PFSK-1 (cell line): ENCODE measurements at regions not wholly inside any gene's neighbourhood (a gene's known extent, or its start where the extent isn't known, plus 50 kb on each side); places are given as distances from the start of the nearest gene placed in this dataset.

Source experiments
- FOXP2 ChIP-seq: optimal IDR thresholded peaks from 2 replicates; pipeline ENCODE3; 2011; ENCODE audit warnings: borderline replicate concordance, control low read depth, inconsistent platforms; ENCODE audit not compliant: insufficient read depth; ENCODE audit errors: extremely low read length, extremely low read depth
- POLR2AphosphoS5 ChIP-seq: IDR thresholded peaks from 2 replicates; pipeline ENCODE4 v1.6.1; 2012; ENCODE audit warnings: low read depth, mild to moderate bottlenecking, control low read depth, low read length, moderate library complexity
- SIN3A ChIP-seq: IDR thresholded peaks from 2 replicates; pipeline ENCODE4 v1.6.1; 2012; ENCODE audit warnings: mild to moderate bottlenecking, low read length, moderate library complexity, borderline replicate concordance; ENCODE audit not compliant: insufficient read depth
- TAF1 ChIP-seq: IDR thresholded peaks from 2 replicates; pipeline ENCODE4 v1.6.1; 2012; ENCODE audit warnings: low read length, control low read depth, borderline replicate concordance; ENCODE audit not compliant: insufficient read depth
- TF ChIP-seq, protein P1 (sequence below), 2 experiments: IDR thresholded peaks; 2 replicates each; pipeline versions ENCODE4 v1.6.1 to v1.8.0; 2011 to 2012; ENCODE audit warnings: low read depth in 2 of 2, low read length in 2 of 2, control low read depth in 1 of 2, inconsistent platforms in 1 of 2, mild to moderate bottlenecking in 1 of 2, moderate library complexity in 1 of 2; ENCODE audit not compliant: insufficient read depth in 1 of 2

GRCh38 chr1:114310695-114311271 lies 157.1 kb upstream of the SYT6 start:
- TF ChIP-seq POLR2AphosphoS5 (no peak), SIN3A (no peak), FOXP2 (no peak), TAF1 (no peak)
- TF ChIP-seq, protein P1, sequence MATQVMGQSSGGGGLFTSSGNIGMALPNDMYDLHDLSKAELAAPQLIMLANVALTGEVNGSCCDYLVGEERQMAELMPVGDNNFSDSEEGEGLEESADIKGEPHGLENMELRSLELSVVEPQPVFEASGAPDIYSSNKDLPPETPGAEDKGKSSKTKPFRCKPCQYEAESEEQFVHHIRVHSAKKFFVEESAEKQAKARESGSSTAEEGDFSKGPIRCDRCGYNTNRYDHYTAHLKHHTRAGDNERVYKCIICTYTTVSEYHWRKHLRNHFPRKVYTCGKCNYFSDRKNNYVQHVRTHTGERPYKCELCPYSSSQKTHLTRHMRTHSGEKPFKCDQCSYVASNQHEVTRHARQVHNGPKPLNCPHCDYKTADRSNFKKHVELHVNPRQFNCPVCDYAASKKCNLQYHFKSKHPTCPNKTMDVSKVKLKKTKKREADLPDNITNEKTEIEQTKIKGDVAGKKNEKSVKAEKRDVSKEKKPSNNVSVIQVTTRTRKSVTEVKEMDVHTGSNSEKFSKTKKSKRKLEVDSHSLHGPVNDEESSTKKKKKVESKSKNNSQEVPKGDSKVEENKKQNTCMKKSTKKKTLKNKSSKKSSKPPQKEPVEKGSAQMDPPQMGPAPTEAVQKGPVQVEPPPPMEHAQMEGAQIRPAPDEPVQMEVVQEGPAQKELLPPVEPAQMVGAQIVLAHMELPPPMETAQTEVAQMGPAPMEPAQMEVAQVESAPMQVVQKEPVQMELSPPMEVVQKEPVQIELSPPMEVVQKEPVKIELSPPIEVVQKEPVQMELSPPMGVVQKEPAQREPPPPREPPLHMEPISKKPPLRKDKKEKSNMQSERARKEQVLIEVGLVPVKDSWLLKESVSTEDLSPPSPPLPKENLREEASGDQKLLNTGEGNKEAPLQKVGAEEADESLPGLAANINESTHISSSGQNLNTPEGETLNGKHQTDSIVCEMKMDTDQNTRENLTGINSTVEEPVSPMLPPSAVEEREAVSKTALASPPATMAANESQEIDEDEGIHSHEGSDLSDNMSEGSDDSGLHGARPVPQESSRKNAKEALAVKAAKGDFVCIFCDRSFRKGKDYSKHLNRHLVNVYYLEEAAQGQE (IDR thresholded peaks at IDR 0.05; ENCODE audit: insufficient read depth in 1 of 2, low read depth in 2 of 2, low read length in 2 of 2) = 0 out of 4 replicates have a peak, but pooled peaks of 1 of the 2 experiments have one; percentile 39

DNA sequence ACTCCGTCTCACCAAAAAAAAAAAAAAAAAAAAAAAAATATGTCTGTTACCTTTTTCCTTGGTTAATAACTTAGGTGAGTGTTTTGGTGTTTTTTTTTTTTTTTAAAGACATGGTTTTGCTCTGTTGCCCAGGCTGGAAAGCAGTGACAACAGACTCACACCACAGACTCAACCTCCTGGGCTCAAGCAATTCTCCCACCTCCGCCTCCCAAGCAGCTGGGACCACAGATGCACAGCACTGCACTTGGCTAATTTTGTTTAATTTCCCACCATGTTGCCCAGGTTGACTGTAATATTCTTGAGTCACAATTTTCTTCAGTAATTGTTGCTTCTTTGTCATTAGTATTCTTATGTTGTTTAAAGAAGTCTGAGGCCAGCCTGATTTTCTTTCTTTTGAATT lies 149.2 kb upstream of the SYT6 start:
- TF ChIP-seq, protein P1 (IDR thresholded peaks at IDR 0.05; ENCODE audit: insufficient read depth in 1 of 2, low read depth in 2 of 2, low read length in 2 of 2) = no peak
- TF ChIP-seq TAF1 (no peak), FOXP2 (no peak), POLR2AphosphoS5 (no peak), SIN3A (no peak)

GRCh38 chr1:114299331-114299975 lies 145.8 kb upstream of the SYT6 start:
- TF ChIP-seq, protein P1 (IDR thresholded peaks at IDR 0.05; ENCODE audit: insufficient read depth in 1 of 2, low read depth in 2 of 2, low read length in 2 of 2) = no peak
- TF ChIP-seq TAF1 (no peak), SIN3A (no peak), POLR2AphosphoS5 (no peak), FOXP2 (no peak)

DNA sequence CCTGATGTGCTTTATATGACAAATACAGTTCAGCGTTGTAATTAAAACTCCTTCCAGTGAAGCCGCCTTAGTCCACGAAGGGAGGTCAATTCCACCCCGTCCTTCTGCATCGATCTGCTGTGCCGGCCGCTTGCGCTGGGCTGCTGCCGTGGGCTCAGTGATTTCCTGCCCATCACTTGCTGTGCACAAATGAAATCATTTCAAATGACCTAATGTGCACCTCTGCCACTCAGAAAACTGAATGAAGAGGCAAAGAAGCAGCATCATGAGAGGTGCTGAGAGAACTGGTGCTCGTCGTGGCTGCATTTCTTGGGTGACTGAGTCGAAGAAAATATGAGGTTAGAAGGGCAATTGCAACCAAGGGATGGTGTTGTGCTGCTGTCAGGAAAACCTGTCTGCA lies 144.3 kb upstream of the SYT6 start:
- TF ChIP-seq SIN3A (no peak), POLR2AphosphoS5 (no peak), TAF1 (no peak), FOXP2 (no peak)
- TF ChIP-seq, protein P1 (IDR thresholded peaks at IDR 0.05; ENCODE audit: insufficient read depth in 1 of 2, low read depth in 2 of 2, low read length in 2 of 2) = no peak
